HCT116 (cell line): ENCODE measurements at regions not wholly inside any gene's neighbourhood (a gene's known extent, or its start where the extent isn't known, plus 50 kb on each side); places are given as distances from the start of the nearest gene placed in this dataset.

Source experiments
- ATAC-seq: fragments of 200-7000 bp; cut with Tn5 transposase; 2 replicates; pipeline ENCODE4 v1.9.1; 2020; ENCODE audit warnings: mild to moderate bottlenecking, moderate library complexity
- BruUV-seq: library from RNA; stranded (reverse); fragments of 400-500 nt; replicated peaks from 2 replicates; lab custom pipeline; 2021; lab: Mats Ljungman, UMichigan
- CTCF ChIA-PET: fragments of 300-600 bp; sonication (Branson Sonifier 250); formaldehyde crosslinking; loops from one replicate; lab custom pipeline; 2021; ENCODE audit warnings: antibody characterized with exemption; lab: Charles Lee
- POLR2A ChIA-PET: fragments of 300-600, 350-600 bp; sonication (Branson Sonifier 250); formaldehyde crosslinking; loops from one replicate; lab custom pipeline; 2021; ENCODE audit warnings: antibody characterized with exemption; lab: Charles Lee
- RAD21 ChIA-PET, 2 experiments: fragments of 300-600 bp; sonication (Branson Sonifier 250); formaldehyde crosslinking; loops; one replicate each; lab custom pipeline; 2023; ENCODE audit warnings: low total read pairs in 2 of 2; ENCODE audit not compliant: uncharacterized antibody in 2 of 2, unreplicated experiment in 2 of 2, low non-redundant PET in 1 of 2; lab: Charles Lee
- DNase-seq: peaks from one replicate; pipeline ENCODE4 v3.0.0-alpha.2; 2010; ENCODE audit warnings: low read depth, low spot score
- H2AFZ ChIP-seq: fragments of 200-600 bp; shearing (Covaris generic), sonication (generic); 2 replicates; pipeline ENCODE4 v1.6.1; 2017; ENCODE audit warnings: low read depth, mixed run types, mixed read lengths, antibody characterized with exemption, low read length; ENCODE audit not compliant: poor library complexity, severe bottlenecking
- H3K27ac ChIP-seq: 2 replicates; pipeline ENCODE4 v1.5.1; 2012; ENCODE audit warnings: low read depth, low read length
- H3K27me3 ChIP-seq: fragments of 200-600 bp; sonication (generic); 2 replicates; pipeline ENCODE4 v1.6.1; 2016; ENCODE audit warnings: mixed run types, low read length, mixed read lengths; ENCODE audit not compliant: insufficient read depth
- H3K36me3 ChIP-seq, 2 experiments: fragments of 200-500 bp in 1 of 2; fragments of 200-600 bp in 1 of 2; sonication (Bioruptor generic) in 1 of 2; sonication (generic) in 1 of 2; 2 replicates each; pipeline versions ENCODE4 v1.5.1 to v1.6.1; 2014 to 2016; ENCODE audit warnings: low read length in 2 of 2, inconsistent platforms in 1 of 2, mixed read lengths in 1 of 2, mixed run types in 1 of 2; ENCODE audit not compliant: insufficient read depth in 2 of 2, control insufficient read depth in 1 of 2
- H3K4me1 ChIP-seq, 2 experiments: fragments of 200-600 bp in 1 of 2; sonication (generic) in 1 of 2; 2 replicates each; pipeline versions ENCODE4 v1.5.1 to v1.6.1; 2012 to 2017; ENCODE audit warnings: low read length in 2 of 2, inconsistent platforms in 1 of 2, mild to moderate bottlenecking in 1 of 2, mixed read lengths in 1 of 2, mixed run types in 1 of 2, moderate library complexity in 1 of 2; ENCODE audit not compliant: insufficient read depth in 2 of 2, control insufficient read depth in 1 of 2
- H3K4me2 ChIP-seq: fragments of 200-600 bp; sonication (generic); 2 replicates; pipeline ENCODE4 v1.6.1; 2017; ENCODE audit warnings: mixed run types, low read length, mixed read lengths
- H3K4me3 ChIP-seq, 2 experiments: fragments of 200-600 bp in 1 of 2; sonication (generic) in 1 of 2; replicated peaks in 1 of 2; 2 replicates each; pipeline ENCODE4 v1.5.1; 2011 to 2016; ENCODE audit warnings: low read length in 2 of 2, control low read depth in 1 of 2, low read depth in 1 of 2, mild to moderate bottlenecking in 1 of 2, mixed read lengths in 1 of 2, mixed run types in 1 of 2
- H3K79me2 ChIP-seq: fragments of 200-600 bp; sonication (generic); 2 replicates; pipeline ENCODE4 v1.6.1; 2017; ENCODE audit warnings: mild to moderate bottlenecking, mixed run types, low read length, moderate library complexity, mixed read lengths; ENCODE audit not compliant: insufficient read depth
- H3K9ac ChIP-seq: fragments of 200-600 bp; sonication (generic); 2 replicates; pipeline ENCODE4 v1.6.1; 2016; ENCODE audit warnings: low read length, mixed read lengths
- H3K9me2 ChIP-seq: fragments of 200-600 bp; sonication (generic), shearing (Covaris generic); 2 replicates; pipeline ENCODE4 v1.6.1; 2017; ENCODE audit warnings: mixed run types, mild to moderate bottlenecking, moderate library complexity; ENCODE audit not compliant: insufficient read depth
- H3K9me3 ChIP-seq, 2 experiments: fragments of 200-500 bp in 1 of 2; fragments of 200-600 bp in 1 of 2; sonication (Bioruptor generic) in 1 of 2; sonication (generic) in 1 of 2; 2 replicates each; pipeline ENCODE4 v1.6.1; 2014 to 2017; ENCODE audit warnings: low read length in 2 of 2, mixed read lengths in 2 of 2, inconsistent platforms in 1 of 2, low read depth in 1 of 2, mild to moderate bottlenecking in 1 of 2, mixed run types in 1 of 2, moderate library complexity in 1 of 2; ENCODE audit not compliant: control insufficient read depth in 1 of 2, insufficient read depth in 1 of 2
- H4K20me1 ChIP-seq: fragments of 200-600 bp; sonication (generic), shearing (Covaris generic); 2 replicates; pipeline ENCODE4 v1.6.1; 2017; ENCODE audit warnings: mixed run types, mild to moderate bottlenecking, moderate library complexity; ENCODE audit not compliant: insufficient read depth
- CTCF ChIP-seq, 3 experiments: fragments of 200-600 bp in 1 of 3; sonication (generic) in 1 of 3; IDR thresholded peaks in 2 of 3; conservative IDR thresholded peaks in 1 of 3; 2 replicates each; pipeline ENCODE4 v1.5.1; 2012 to 2017; ENCODE audit warnings: low read depth in 2 of 3, low read length in 2 of 3, antibody characterized with exemption in 1 of 3, borderline replicate concordance in 1 of 3, control low read depth in 1 of 3, mild to moderate bottlenecking in 1 of 3, mixed read lengths in 1 of 3, mixed run types in 1 of 3, moderate library complexity in 1 of 3; ENCODE audit not compliant: insufficient read depth in 1 of 3
- EGR1 ChIP-seq: IDR thresholded peaks from 2 replicates; pipeline ENCODE4 v1.6.1; 2012; ENCODE audit warnings: low read depth
- ELF1 ChIP-seq: IDR thresholded peaks from 2 replicates; pipeline ENCODE4 v1.6.1; 2012; ENCODE audit warnings: low read depth, borderline replicate concordance
- EZH2 ChIP-seq: fragments of 200-600 bp; sonication (generic); IDR thresholded peaks from 2 replicates; pipeline ENCODE4 v1.6.1; 2017; ENCODE audit warnings: antibody characterized with exemption, mixed run types
- EZH2phosphoT487 ChIP-seq: fragments of 200-600 bp; IDR thresholded peaks from 2 replicates; pipeline ENCODE4 v1.6.1; 2018; ENCODE audit warnings: antibody characterized with exemption, borderline replicate concordance
- POLR2A ChIP-seq: IDR thresholded peaks from 2 replicates; pipeline ENCODE4 v1.7.0; 2011; ENCODE audit warnings: borderline replicate concordance; ENCODE audit not compliant: insufficient read depth, insufficient read length; ENCODE audit errors: extremely low read depth
- POLR2AphosphoS5 ChIP-seq: IDR thresholded peaks from 2 replicates; pipeline ENCODE4 v1.6.1; 2011; ENCODE audit warnings: mild to moderate bottlenecking, low read depth, low read length, moderate library complexity
- RAD21 ChIP-seq: IDR thresholded peaks from 2 replicates; pipeline ENCODE4 v1.6.1; 2012; ENCODE audit warnings: low read depth, mild to moderate bottlenecking
- SIN3A ChIP-seq: IDR thresholded peaks from 2 replicates; pipeline ENCODE4 v1.6.1; 2012; ENCODE audit warnings: low read depth
- SP1 ChIP-seq: IDR thresholded peaks from 2 replicates; pipeline ENCODE4 v1.6.1; 2012; ENCODE audit warnings: low read depth
- SRF ChIP-seq: IDR thresholded peaks from 2 replicates; pipeline ENCODE4 v1.6.1; 2012; ENCODE audit warnings: low read depth
- TCF7L2 ChIP-seq: IDR thresholded peaks from 2 replicates; pipeline ENCODE4 v1.7.0; 2011; ENCODE audit warnings: borderline replicate concordance, inconsistent platforms; ENCODE audit not compliant: insufficient read depth, insufficient read length; ENCODE audit errors: extremely low read depth
- YY1 ChIP-seq: IDR thresholded peaks from 2 replicates; pipeline ENCODE4 v1.6.1; 2011; ENCODE audit warnings: low read length, low read depth, moderate library complexity, mild to moderate bottlenecking; ENCODE audit not compliant: insufficient replicate concordance; ENCODE audit errors: extremely low read depth
- ZFX ChIP-seq: fragments of 450-650 bp; IDR thresholded peaks from 2 replicates; pipeline ENCODE4 v1.6.1; 2017
- ZNF274 ChIP-seq: fragments of 200-500 bp; sonication (Bioruptor generic); IDR thresholded peaks from 2 replicates; pipeline ENCODE4 v1.6.1; 2014; ENCODE audit warnings: mild to moderate bottlenecking, low read depth, low read length, inconsistent platforms
- intact Hi-C: fragments of 100-400 bp; cut with micrococcal nuclease; formaldehyde crosslinking; loops from 2 replicates; pipeline ENCODE4 v1.10.0; 2022
- TF ChIP-seq, protein P1 (sequence below): IDR thresholded peaks from 2 replicates; pipeline ENCODE4 v1.6.1; 2012
- TF ChIP-seq, protein P2 (sequence below): IDR thresholded peaks from 2 replicates; pipeline ENCODE4 v1.6.1; 2012; ENCODE audit warnings: low read depth

DNA sequence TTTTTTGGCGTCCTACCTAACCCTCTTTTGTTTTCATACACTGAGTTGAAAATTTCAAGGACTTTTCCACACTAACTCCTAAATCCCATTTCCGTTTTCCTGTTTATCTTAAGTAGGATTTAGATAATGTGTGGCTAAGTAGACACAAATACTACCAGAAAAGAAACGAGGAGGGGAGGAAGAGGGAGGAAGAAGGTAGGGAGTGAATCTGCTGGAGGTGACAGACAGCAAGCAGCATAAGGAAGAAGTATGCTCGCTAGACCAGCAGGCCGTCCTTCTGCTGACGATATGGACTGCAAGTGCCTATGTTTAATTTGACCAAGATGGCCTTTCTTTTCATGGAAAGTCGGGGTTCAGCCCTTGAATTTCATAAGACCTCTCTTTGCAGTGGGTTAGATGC lies 256.9 kb upstream of the RAB4A start:
- no peak overlapping the region for H3K4me3 ChIP-seq
- no peak overlapping the region for H2AFZ ChIP-seq
- no peaks in the 10 kb centered on the region for H3K79me2 ChIP-seq
- no peak overlapping the region for H3K4me2 ChIP-seq
- POLR2A ChIA-PET = no interaction called here
- no peaks in the 10 kb centered on the region for H3K36me3 ChIP-seq
- no peak for TF ChIP-seq EZH2phosphoT487
- TF ChIP-seq SIN3A = no peak
- no peak for TF ChIP-seq ZFX
- no peak for TF ChIP-seq YY1
- TF ChIP-seq ELF1 = no peak
- no peak for TF ChIP-seq EGR1
- TF ChIP-seq SRF = no peak
- no peak for TF ChIP-seq POLR2AphosphoS5
- TF ChIP-seq ZNF274 = no peak
- no peak for TF ChIP-seq POLR2A
- no peak for TF ChIP-seq EZH2
- no peak for TF ChIP-seq CTCF (IDR thresholded peaks at IDR 0.05 in 2 of 3, conservative IDR thresholded peaks at IDR 0.05 in 1 of 3; ENCODE audit: borderline replicate concordance in 1 of 3, insufficient read depth in 1 of 3, low read depth in 2 of 3, low read length in 2 of 3)
- TF ChIP-seq, protein P1, sequence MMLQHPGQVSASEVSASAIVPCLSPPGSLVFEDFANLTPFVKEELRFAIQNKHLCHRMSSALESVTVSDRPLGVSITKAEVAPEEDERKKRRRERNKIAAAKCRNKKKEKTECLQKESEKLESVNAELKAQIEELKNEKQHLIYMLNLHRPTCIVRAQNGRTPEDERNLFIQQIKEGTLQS = no peak
- TF ChIP-seq TCF7L2 = no peak
- TF ChIP-seq, protein P2, sequence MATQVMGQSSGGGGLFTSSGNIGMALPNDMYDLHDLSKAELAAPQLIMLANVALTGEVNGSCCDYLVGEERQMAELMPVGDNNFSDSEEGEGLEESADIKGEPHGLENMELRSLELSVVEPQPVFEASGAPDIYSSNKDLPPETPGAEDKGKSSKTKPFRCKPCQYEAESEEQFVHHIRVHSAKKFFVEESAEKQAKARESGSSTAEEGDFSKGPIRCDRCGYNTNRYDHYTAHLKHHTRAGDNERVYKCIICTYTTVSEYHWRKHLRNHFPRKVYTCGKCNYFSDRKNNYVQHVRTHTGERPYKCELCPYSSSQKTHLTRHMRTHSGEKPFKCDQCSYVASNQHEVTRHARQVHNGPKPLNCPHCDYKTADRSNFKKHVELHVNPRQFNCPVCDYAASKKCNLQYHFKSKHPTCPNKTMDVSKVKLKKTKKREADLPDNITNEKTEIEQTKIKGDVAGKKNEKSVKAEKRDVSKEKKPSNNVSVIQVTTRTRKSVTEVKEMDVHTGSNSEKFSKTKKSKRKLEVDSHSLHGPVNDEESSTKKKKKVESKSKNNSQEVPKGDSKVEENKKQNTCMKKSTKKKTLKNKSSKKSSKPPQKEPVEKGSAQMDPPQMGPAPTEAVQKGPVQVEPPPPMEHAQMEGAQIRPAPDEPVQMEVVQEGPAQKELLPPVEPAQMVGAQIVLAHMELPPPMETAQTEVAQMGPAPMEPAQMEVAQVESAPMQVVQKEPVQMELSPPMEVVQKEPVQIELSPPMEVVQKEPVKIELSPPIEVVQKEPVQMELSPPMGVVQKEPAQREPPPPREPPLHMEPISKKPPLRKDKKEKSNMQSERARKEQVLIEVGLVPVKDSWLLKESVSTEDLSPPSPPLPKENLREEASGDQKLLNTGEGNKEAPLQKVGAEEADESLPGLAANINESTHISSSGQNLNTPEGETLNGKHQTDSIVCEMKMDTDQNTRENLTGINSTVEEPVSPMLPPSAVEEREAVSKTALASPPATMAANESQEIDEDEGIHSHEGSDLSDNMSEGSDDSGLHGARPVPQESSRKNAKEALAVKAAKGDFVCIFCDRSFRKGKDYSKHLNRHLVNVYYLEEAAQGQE = no peak
- no peak for TF ChIP-seq SP1
- TF ChIP-seq RAD21 = no peak
- CTCF ChIA-PET = no interaction called here
- no peaks in the 10 kb centered on the region for H3K4me1 ChIP-seq
- DNase-seq (no peak), ATAC-seq (no peak)
- intact Hi-C loops = no loop called here
- RAD21 ChIA-PET = no interaction called here
- BruUV-seq = no TSS peak
- no peaks in the 10 kb centered on the region for H4K20me1 ChIP-seq
- no peaks in the 10 kb centered on the region for H3K9me2 ChIP-seq
- H3K9me3 ChIP-seq = no peaks in the 10 kb centered on the region
- no peak overlapping the region for H3K27ac ChIP-seq
- no peaks in the 10 kb centered on the region for H3K27me3 ChIP-seq
- H3K9ac ChIP-seq = no peak overlapping the region
